Stimulated activated naive B cell treated with anti-CD40 and anti-IgM and Interleukin-4, amounts not matched to agents 10 μg/mL and 1 μg/mL and 100 μg/mL, for 72 hours (primary cell): ENCODE measurements at regions not wholly inside any gene's neighbourhood (a gene's known extent, or its start where the extent isn't known, plus 50 kb on each side); places are given as distances from the start of the nearest gene placed in this dataset.
"Not testable (repeated sequence)": the region's sequence is repeated elsewhere in the genome, so short reads cannot be mapped to it uniquely, and the experiment has no call there.

ENCODE experiments used
- ATAC-seq, 2 donors: fragments of 150-1000 bp; cut with Tn5 transposase; replicated peaks; 2 replicates each; pipeline ENCODE4 v1.10.0; 2021; ENCODE audit warnings: moderate library complexity in 1 of 2
- DNase-seq: peaks from one replicate; pipeline ENCODE4 v3.0.0; 2021
- H3K27ac Mint-ChIP-seq: one replicate; pipeline ENCODE4 v1.8.0; 2022; ENCODE audit warnings: mild to moderate bottlenecking, mixed read lengths
- H3K27me3 Mint-ChIP-seq, 2 donors: one replicate each; pipeline ENCODE4 v1.8.0; 2022; ENCODE audit warnings: mixed read lengths in 2 of 2
- H3K36me3 Mint-ChIP-seq, 2 donors: one replicate each; pipeline ENCODE4 v1.8.0; 2022; ENCODE audit warnings: mixed read lengths in 2 of 2, mild to moderate bottlenecking in 1 of 2
- H3K4me1 Mint-ChIP-seq, 2 donors: one replicate each; pipeline ENCODE4 v1.8.0; 2022; ENCODE audit warnings: mixed read lengths in 2 of 2, mild to moderate bottlenecking in 1 of 2
- H3K4me3 Mint-ChIP-seq, 2 donors: one replicate each; pipeline ENCODE4 v1.8.0; 2022; ENCODE audit warnings: mild to moderate bottlenecking in 2 of 2, mixed read lengths in 2 of 2, moderate library complexity in 1 of 2
- H3K9me3 Mint-ChIP-seq, 2 donors: one replicate each; pipeline ENCODE4 v1.8.0; 2022; ENCODE audit warnings: mixed read lengths in 2 of 2, mild to moderate bottlenecking in 1 of 2

DNA sequence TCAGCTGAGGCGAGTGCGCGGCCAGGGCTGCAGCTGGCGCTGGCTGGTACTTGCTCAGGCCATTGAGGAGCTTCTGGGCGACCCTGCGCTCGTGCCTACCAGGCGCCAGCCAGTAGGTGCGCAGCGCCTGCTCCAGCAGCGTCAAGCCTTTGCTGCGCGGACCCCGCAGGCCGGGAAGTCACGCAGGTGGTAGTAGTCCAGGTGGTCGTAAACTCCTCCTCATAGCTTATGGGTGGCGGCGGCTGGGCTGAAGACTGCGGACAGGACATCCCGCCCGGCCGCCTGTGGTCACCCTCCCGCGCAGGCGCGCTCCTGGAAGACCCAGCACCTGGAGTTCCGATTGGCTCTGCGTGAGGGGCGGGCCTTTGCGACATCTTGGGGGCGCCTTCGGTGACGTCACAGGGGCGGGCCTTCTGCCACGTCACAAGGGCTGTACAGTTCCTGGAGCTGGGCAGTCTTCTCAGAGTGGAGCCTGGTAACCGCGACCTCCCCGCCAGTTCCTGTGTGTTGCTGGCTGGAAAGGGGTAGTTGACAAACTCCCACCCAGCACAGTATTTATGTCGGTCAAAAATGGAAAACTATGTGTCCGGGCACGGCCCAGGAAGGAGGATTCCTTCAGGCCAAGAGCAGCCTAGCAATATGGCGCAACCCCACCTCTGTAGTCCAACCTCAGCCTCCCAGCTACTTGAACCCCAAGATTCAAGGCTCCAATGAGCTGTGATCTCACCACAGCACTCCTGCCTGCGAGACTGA is 102.2 kb upstream of the VKORC1L1 start:
- DNase-seq (peak; percentile 92), ATAC-seq (peak; percentile 98)
- not testable (repeated sequence) for H3K27me3 Mint-ChIP-seq, H3K4me1 Mint-ChIP-seq, H3K36me3 Mint-ChIP-seq, H3K9me3 Mint-ChIP-seq
- Mint-ChIP-seq H3K27ac (peak overlapping the region; percentile 93), H3K4me3 (peak overlapping the region; percentile 91 to 97)

DNA sequence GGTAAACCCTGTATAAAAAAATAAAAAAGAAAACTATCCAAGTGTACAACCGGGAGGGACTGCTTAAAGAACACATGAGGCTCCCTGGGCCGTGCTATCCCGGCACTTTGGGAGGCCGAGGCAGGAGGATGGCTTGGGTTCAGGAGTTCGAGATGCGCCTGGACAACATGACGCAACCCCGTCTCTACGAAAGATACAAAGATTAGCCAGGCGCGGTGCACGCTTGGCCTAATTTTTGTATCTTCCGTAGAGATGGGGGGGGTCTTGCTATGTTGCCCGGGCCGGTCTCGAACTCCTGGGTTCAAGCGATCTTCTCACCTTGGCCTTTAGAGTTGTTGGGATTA is 101.7 kb upstream of the VKORC1L1 start:
- Mint-ChIP-seq H3K27ac (peak overlapping the region; percentile 93), H3K4me3 (peak overlapping the region; percentile 91 to 97)
- H3K27me3 Mint-ChIP-seq, DNase-seq, H3K9me3 Mint-ChIP-seq, H3K36me3 Mint-ChIP-seq, H3K4me1 Mint-ChIP-seq, ATAC-seq: not testable (repeated sequence)

DNA sequence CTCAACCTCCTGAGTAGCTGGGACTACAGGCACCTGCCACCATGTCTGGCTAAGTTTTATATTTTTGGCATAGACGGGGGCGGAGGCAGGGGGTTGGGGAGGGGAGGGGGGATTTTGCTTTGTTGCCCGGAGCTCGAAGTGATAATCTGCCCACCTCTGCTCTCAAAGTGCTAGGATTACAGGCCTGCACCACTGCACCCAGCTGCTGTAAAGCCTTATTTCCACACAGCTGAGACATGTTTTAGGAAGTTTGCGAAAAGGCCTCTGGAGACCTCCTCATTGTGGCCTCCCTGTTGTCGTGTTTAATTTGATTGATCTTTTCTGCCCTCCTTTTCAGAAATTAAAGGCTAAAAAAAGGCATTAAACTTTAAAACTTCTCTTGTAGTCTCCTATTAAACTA is 96.2 kb upstream of the VKORC1L1 start:
- H3K36me3 Mint-ChIP-seq, H3K4me1 Mint-ChIP-seq, H3K4me3 Mint-ChIP-seq, DNase-seq, H3K9me3 Mint-ChIP-seq, H3K27me3 Mint-ChIP-seq, H3K27ac Mint-ChIP-seq, ATAC-seq: not testable (repeated sequence)

DNA sequence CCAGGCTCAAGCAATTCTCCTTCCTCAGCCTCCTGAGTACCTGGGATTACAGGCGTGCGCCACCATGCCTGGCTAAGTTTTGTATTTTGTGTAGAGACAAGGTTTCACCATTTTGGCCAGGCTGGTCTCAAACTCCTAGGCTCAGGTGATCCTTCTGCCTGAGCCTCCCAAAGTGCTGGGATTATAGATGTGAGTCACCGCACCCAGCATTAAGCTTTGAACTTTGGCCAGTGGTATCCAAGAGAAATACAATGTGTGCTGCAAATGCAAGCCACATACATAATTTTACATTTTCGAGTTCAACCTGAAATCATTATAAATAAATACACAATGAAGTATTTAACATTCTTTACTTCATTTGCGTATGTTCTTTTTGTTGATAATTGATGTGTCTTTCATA is 82.9 kb upstream of the VKORC1L1 start:
- not testable (repeated sequence) for H3K27me3 Mint-ChIP-seq, H3K36me3 Mint-ChIP-seq, H3K27ac Mint-ChIP-seq, DNase-seq, ATAC-seq, H3K9me3 Mint-ChIP-seq, H3K4me3 Mint-ChIP-seq, H3K4me1 Mint-ChIP-seq

DNA sequence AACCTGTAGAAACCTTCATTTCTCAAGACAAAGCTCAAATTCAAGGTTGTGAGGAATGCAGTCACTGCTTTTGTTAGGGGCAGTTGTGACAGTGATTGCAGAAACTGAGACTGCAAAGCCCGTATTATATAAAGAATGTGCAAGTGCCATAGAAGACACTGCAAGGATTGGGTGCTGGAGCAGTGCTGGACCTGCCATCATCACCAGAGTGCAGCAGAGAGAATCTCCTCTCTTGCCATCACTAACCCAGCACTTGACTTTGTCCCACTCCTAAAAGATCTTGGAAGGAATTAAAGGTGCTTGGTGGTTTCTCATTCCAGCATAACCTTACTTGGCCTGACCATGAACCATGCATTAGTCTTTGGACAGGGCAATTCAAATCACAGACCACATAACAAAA is 81.1 kb upstream of the VKORC1L1 start:
- H3K27me3 Mint-ChIP-seq, ATAC-seq, H3K4me3 Mint-ChIP-seq, H3K9me3 Mint-ChIP-seq, H3K4me1 Mint-ChIP-seq, DNase-seq, H3K27ac Mint-ChIP-seq: not testable (repeated sequence)
- peaks cover 2 to 16% of the 10 kb centered on the region in 2 donors for H3K36me3 Mint-ChIP-seq

DNA sequence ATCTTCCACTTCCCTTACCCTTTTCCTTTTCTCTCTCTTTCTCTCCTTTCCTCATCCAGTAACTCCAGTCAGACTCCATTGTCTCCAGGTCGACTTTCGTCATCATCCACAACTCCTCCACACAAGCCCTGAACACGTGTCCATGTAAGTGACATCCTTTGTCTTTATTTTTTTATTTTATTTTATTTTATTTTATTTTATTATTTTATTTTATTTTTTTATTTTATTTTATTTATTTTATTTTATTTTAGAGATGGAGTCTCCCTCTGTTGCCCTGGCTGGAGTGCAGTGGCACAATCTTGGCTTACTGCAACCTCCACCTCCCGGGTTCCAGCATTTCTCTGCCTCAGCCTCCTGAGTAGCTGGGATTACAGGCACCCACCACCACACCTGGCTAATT is 80.1 kb upstream of the VKORC1L1 start:
- H3K36me3 Mint-ChIP-seq, ATAC-seq, H3K27ac Mint-ChIP-seq, DNase-seq, H3K9me3 Mint-ChIP-seq, H3K4me1 Mint-ChIP-seq, H3K4me3 Mint-ChIP-seq, H3K27me3 Mint-ChIP-seq: not testable (repeated sequence)

DNA sequence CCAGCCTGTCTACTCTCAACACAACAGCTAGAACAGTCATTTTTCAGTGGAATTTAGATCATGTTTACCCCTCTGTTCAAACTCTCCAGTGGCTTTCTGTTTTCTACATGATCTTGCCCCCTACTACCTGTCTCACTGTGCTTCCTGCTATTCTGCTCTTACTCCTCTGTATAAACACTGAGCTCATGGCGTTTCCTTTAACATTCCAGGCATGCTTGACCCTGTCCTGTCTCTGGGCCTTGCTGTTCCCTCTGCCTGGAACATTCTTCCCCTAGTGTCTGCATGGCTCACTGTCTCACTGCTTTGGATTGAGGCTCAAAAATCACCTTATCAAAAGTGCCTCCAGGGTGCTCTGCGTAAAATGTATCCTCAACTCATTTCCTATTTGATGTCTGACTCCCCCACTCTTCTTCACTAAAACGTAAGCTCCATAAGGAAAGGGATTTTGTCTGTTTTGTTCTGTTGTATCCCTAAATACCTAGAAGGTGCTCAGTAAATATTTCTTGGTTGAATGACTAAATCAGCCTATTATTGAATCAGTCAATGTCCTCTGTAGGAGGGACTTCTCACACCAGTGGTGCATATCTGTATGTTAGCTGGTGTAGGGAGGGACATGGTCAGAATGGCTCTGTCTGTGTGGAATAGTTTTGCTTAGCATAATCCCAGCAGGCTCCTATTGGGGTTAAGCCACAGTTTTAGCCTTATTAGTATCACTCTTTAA is 78.0 kb upstream of the VKORC1L1 start:
- peaks cover 0 to 13% of the 10 kb centered on the region in 2 donors for H3K36me3 Mint-ChIP-seq
- not testable (repeated sequence) for H3K27me3 Mint-ChIP-seq, H3K4me1 Mint-ChIP-seq, DNase-seq, H3K9me3 Mint-ChIP-seq, ATAC-seq, H3K4me3 Mint-ChIP-seq, H3K27ac Mint-ChIP-seq

DNA sequence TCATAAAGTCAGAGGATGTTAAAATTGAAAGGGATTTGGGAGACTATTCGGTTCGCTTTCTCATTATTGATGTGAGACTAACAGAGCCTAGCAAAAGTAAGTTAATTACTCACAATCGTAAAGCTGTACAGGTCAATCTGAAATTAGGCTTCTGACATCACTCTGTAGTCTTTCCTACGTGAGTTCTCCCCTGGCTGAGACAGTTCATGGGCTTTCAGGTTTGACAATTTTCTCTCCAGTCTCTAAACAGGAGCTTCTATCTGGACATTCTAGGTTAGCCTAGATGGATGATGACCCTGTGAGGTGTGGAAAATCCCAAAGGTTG is 77.5 kb upstream of the VKORC1L1 start:
- H3K36me3 Mint-ChIP-seq = peaks cover 0 to 16% of the 10 kb centered on the region in 2 donors
- not testable (repeated sequence) for H3K9me3 Mint-ChIP-seq, H3K4me1 Mint-ChIP-seq, H3K27ac Mint-ChIP-seq, DNase-seq, H3K4me3 Mint-ChIP-seq, H3K27me3 Mint-ChIP-seq, ATAC-seq

DNA sequence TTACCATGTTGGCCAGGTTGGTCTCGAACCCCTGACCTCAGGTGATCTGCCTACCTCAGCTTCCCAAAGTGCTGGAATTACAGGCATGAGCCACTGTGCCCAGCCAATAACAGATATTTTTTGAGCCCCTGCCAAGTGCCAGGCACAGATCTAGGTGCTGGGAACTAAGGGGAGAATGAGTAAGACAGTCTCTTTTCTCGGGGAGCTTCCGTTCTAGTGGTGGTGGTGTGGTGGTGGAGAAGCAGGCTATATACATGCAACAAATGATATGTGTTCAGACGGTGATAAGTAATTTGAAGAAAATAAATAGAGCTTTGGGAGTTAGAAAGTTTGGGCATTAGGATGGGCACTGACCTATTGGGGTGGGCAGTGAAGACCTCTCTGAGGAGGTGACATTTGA is 76.7 kb upstream of the VKORC1L1 start:
- H3K36me3 Mint-ChIP-seq = peaks cover 0 to 16% of the 10 kb centered on the region in 2 donors
- H3K27ac Mint-ChIP-seq = no peak overlapping the region
- no peaks in the 10 kb centered on the region for H3K27me3 Mint-ChIP-seq
- DNase-seq (no peak), ATAC-seq (no peak)
- no peak overlapping the region for H3K4me3 Mint-ChIP-seq
- no peaks in the 10 kb centered on the region for H3K9me3 Mint-ChIP-seq
- peaks cover 0 to 2% of the 10 kb centered on the region in 2 donors for H3K4me1 Mint-ChIP-seq

DNA sequence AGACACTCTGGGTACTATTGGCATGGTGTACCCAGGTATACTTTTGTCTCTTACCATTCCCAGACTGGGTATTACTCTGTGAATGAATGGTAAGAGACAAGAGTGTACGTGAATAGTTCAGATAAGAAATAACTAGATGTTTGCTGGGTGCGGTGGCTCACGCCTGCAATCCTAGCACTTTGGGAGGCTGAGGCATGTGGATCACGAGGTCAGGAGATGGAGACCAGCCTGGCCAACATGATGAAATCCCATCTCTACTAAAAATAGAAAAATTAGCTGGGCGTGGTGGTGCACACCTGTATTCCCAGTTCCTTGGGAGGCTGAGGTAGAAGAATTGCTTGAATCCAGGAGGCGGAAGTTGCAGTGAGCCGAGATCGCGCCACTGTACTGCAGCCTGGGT is 75.8 kb upstream of the VKORC1L1 start:
- not testable (repeated sequence) for H3K4me1 Mint-ChIP-seq, H3K9me3 Mint-ChIP-seq, DNase-seq

DNA sequence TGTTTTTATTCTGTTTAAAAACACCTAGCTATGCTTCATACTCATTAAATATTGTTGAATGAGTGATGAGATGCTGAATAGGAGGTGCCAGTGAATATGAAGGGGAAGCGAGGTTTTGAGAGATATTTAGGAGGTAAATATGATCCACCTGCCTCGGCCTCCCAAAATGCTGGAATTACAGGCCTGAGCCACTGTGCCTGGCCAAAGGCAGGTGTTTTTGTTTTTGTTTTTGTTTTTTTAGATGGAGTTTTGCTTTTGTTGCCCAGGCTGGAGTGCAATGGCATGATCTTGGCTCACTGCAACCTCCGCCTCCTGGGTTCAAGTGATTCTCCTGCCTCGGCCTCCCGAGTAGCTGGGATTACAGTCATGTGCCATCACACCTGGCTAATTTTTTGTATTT is 75.3 kb upstream of the VKORC1L1 start:
- ATAC-seq, H3K27ac Mint-ChIP-seq, H3K4me1 Mint-ChIP-seq, H3K4me3 Mint-ChIP-seq, DNase-seq, H3K27me3 Mint-ChIP-seq, H3K9me3 Mint-ChIP-seq: not testable (repeated sequence)
- H3K36me3 Mint-ChIP-seq = peaks cover 0 to 16% of the 10 kb centered on the region in 2 donors

More for the DNA sequence above, 75.8 kb upstream of the VKORC1L1 start:
- not testable (repeated sequence) for H3K27me3 Mint-ChIP-seq, ATAC-seq, H3K27ac Mint-ChIP-seq, H3K4me3 Mint-ChIP-seq
- H3K36me3 Mint-ChIP-seq = peaks cover 0 to 16% of the 10 kb centered on the region in 2 donors

DNA sequence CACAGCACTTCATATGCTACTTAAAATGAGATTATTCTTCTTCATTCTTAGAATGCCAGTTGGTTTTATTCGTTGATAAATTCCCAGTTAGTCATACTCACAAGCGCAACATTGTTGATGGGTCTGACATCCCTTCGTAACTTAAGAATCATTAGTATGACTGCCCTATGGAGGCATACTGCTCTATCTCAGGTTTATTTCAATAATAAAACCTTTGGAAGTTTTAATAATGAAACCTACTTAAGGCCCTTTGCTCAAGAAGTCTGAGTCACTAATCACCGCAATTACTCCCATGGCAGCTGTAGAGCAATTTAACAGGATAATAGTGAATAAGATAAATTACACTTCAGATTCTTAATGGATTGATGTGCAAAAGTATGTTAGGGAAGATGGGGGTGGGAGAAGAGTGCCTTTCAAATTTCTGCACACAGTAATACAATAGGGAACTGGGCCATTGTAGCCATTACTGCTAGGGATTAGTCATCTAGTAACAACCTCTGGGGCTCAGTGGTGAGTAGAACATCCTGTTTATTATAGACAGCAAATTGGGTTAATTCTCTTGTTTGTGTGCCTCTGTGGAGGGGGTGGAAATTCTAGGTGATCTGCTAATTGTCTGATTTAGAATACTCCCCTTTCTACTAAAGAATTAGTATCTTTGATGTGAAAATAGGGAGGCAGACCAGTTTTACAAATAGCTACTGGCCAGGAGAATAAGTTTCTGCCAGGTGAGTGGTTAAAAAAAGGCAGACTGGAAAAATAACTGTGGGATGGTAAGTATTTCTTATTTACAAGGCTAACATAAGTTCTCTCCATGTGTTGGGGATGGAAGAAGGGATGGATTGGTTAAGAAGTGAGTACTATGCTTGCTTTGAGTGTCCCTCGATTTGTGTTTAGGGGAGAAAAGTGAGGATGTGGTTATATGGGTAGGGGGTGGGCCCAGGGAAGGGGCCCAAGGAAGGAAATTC is 74.5 kb upstream of the VKORC1L1 start:
- no peaks in the 10 kb centered on the region for H3K27me3 Mint-ChIP-seq
- DNase-seq (no peak), ATAC-seq (peak; percentile 94 to 98)
- no peaks in the 10 kb centered on the region for H3K9me3 Mint-ChIP-seq
- H3K4me3 Mint-ChIP-seq = no peak overlapping the region
- no peak overlapping the region for H3K27ac Mint-ChIP-seq
- peaks cover 0 to 16% of the 10 kb centered on the region in 2 donors for H3K36me3 Mint-ChIP-seq
- peaks cover 0 to 2% of the 10 kb centered on the region in 2 donors for H3K4me1 Mint-ChIP-seq

DNA sequence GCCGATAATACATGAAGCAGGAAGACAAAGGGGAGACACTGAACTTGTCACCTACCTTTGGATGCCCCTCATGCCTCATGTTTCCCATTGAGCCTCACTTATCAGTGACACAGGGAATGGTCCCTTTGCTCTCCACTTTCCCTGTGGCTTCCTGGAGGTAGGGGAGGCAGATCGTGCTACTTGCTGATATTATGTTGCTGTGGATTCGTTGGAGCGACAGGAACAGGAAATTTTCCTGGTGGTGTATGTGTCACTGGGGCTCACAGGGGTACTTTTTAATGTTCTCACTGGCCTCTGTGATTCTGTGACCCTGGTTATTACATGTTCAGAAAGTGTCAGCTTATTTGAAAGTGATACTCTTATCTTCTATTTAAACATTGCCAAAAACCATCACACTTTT is 72.7 kb upstream of the VKORC1L1 start:
- H3K9me3 Mint-ChIP-seq, H3K27ac Mint-ChIP-seq, DNase-seq, ATAC-seq, H3K27me3 Mint-ChIP-seq, H3K4me1 Mint-ChIP-seq, H3K4me3 Mint-ChIP-seq: not testable (repeated sequence)
- peaks cover 4 to 23% of the 10 kb centered on the region in 2 donors for H3K36me3 Mint-ChIP-seq

DNA sequence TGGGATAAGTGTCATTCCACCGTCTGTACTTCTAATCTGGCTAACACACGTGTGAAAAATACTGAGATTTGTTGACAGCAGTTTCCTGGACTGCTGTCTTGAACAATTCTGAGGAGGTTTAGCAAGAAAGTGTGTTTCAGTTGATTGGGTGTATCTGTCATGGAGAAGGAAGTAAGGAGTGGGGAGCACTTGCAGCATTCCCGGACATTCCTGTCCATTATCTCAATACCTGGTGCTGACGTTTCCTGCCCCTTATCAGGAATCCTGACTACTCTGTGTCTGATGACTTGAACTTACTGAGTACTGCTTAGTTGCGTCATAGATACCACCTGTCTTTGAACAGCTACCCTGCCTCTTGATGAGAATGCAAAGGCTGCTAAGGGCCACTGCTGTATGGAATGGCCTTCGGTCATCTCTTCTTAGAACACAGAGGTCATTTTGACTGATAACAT is 72.0 kb upstream of the VKORC1L1 start:
- Mint-ChIP-seq H3K4me3 (no peak overlapping the region), H3K4me1 (peaks cover 0 to 2% of the 10 kb centered on the region in 2 donors), H3K9me3 (no peaks in the 10 kb centered on the region), H3K27ac (no peak overlapping the region), H3K36me3 (peaks cover 4 to 22% of the 10 kb centered on the region in 2 donors), H3K27me3 (no peaks in the 10 kb centered on the region)
- ATAC-seq (no peak), DNase-seq (no peak)
